Upper lobe of left lung (tissue), 4 donors: ENCODE measurements at regions not wholly inside any gene's neighbourhood (a gene's known extent, or its start where the extent isn't known, plus 50 kb on each side); places are given as distances from the start of the nearest gene placed in this dataset.

ENCODE experiments used
- POLR2AphosphoS5 ChIP-seq, 2 donors: sonication (generic); formaldehyde crosslinking; IDR thresholded peaks; one replicate each; pipeline ENCODE4 v1.5.1; 2017; ENCODE audit warnings: antibody characterized with exemption in 2 of 2
- TF ChIP-seq, protein P1 (sequence below), 6 experiments: fragments of 450-650 bp in 4 of 6; fragments of 200-600 bp in 2 of 6; sonication (generic) in 2 of 6; IDR thresholded peaks; one replicate each; pipeline ENCODE4 v1.5.1; 2016 to 2019; ENCODE audit warnings: antibody characterized with exemption in 6 of 6

DNA sequence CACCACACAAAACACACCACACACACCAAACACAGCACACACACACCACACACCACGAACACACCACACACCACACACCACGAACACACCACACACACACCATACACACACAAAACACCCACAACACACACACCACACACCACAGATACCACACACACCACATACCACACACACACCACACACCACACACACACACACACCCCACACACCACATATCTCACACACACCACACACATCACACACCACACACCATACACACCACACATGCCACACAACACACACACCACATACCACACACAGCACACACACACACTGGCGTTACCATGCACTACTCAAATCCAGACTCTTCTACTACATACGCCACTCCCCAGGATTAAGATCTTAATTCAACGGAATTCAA lies 118.9 kb upstream of the THBS2 start:
- TF ChIP-seq, protein P1, sequence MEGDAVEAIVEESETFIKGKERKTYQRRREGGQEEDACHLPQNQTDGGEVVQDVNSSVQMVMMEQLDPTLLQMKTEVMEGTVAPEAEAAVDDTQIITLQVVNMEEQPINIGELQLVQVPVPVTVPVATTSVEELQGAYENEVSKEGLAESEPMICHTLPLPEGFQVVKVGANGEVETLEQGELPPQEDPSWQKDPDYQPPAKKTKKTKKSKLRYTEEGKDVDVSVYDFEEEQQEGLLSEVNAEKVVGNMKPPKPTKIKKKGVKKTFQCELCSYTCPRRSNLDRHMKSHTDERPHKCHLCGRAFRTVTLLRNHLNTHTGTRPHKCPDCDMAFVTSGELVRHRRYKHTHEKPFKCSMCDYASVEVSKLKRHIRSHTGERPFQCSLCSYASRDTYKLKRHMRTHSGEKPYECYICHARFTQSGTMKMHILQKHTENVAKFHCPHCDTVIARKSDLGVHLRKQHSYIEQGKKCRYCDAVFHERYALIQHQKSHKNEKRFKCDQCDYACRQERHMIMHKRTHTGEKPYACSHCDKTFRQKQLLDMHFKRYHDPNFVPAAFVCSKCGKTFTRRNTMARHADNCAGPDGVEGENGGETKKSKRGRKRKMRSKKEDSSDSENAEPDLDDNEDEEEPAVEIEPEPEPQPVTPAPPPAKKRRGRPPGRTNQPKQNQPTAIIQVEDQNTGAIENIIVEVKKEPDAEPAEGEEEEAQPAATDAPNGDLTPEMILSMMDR (IDR thresholded peaks at IDR 0.05), result no peak
- TF ChIP-seq POLR2AphosphoS5 (IDR thresholded peaks at IDR 0.05), result no peak
